Spleen (tissue), 11 donors: ENCODE measurements at regions not wholly inside any gene's neighbourhood (a gene's known extent, or its start where the extent isn't known, plus 50 kb on each side); places are given as distances from the start of the nearest gene placed in this dataset.

Experiments used
- DNase-seq: peaks from one replicate; pipeline ENCODE4 v3.0.0-alpha.2; 2020
- H3K27ac ChIP-seq, 8 donors: fragments of 200-600 bp; sonication (generic) in 7 of 8; 1 replicate in 4 of 8; 2 replicates in 4 of 8; pipeline versions ENCODE4 v1.5.0 to v1.8.0; 2016 to 2021; ENCODE audit warnings: inconsistent platforms in 4 of 8, mild to moderate bottlenecking in 4 of 8, moderate library complexity in 1 of 8
- H3K27me3 ChIP-seq, 7 donors: fragments of 200-600 bp; sonication (generic) in 6 of 7; replicated peaks in 1 of 7; 1 replicate in 4 of 7; 2 replicates in 3 of 7; pipeline versions ENCODE4 v1.5.0 to v1.8.0; 2016 to 2021; ENCODE audit warnings: inconsistent platforms in 3 of 7, mild to moderate bottlenecking in 1 of 7
- H3K36me3 ChIP-seq, 6 donors: fragments of 200-600 bp; sonication (generic) in 5 of 6; 1 replicate in 4 of 6; 2 replicates in 2 of 6; pipeline versions ENCODE4 v1.5.0 to v1.8.0; 2016 to 2021; ENCODE audit warnings: inconsistent platforms in 2 of 6
- H3K4me1 ChIP-seq, 6 donors: fragments of 200-600 bp; sonication (generic) in 5 of 6; 1 replicate in 3 of 6; 2 replicates in 3 of 6; pipeline versions ENCODE4 v1.5.0 to v1.8.0; 2016 to 2021; ENCODE audit warnings: inconsistent platforms in 3 of 6
- H3K4me3 ChIP-seq, 8 donors: fragments of 200-600 bp; sonication (generic) in 7 of 8; 1 replicate in 4 of 8; 2 replicates in 4 of 8; pipeline versions ENCODE4 v1.5.0 to v1.8.0; 2016 to 2021; ENCODE audit warnings: inconsistent platforms in 4 of 8, mild to moderate bottlenecking in 4 of 8, moderate library complexity in 2 of 8
- H3K9me3 ChIP-seq, 8 donors: fragments of 200-600 bp; sonication (generic) in 7 of 8; 1 replicate in 4 of 8; 2 replicates in 4 of 8; pipeline versions ENCODE4 v1.5.0 to v1.8.0; 2016 to 2021; ENCODE audit warnings: inconsistent platforms in 4 of 8
- CTCF ChIP-seq, 11 experiments: fragments of 200-600 bp in 7 of 11; fragments of 450-650 bp in 4 of 11; sonication (generic) in 4 of 11; IDR thresholded peaks in 8 of 11; conservative IDR thresholded peaks in 3 of 11; 1 replicate in 7 of 11; 2 replicates in 4 of 11; pipeline versions ENCODE4 v1.4.0 to v1.8.0; 2016 to 2021; ENCODE audit warnings: antibody characterized with exemption in 11 of 11, inconsistent platforms in 4 of 11, mild to moderate bottlenecking in 1 of 11
- POLR2A ChIP-seq, 3 donors: fragments of 450-650 bp; IDR thresholded peaks; one replicate each; pipeline ENCODE4 v1.5.1; 2017; ENCODE audit warnings: antibody characterized with exemption in 3 of 3, mild to moderate bottlenecking in 1 of 3
- POLR2AphosphoS5 ChIP-seq, 3 donors: sonication (generic); formaldehyde crosslinking; IDR thresholded peaks; one replicate each; pipeline ENCODE4 v1.5.1; 2017; ENCODE audit warnings: antibody characterized with exemption in 3 of 3
- WGBS, 5 donors: extraction: QIAGEN DNeasy Blood & Tissue Kit in 3 of 5; methylation state at CpG; one replicate each; pipeline versions ENCODE4 v1.1.5 to v1.1.7; 2013 to 2018; 5-methylcytosine and 5-hydroxymethylcytosine counted together
- intact Hi-C: fragments of 100-400 bp; cut with DNase I; formaldehyde crosslinking; loops from one replicate; pipeline ENCODE4 v1.15.0; 2023; ENCODE audit warnings: low total_unique reads
- donor health status: healthy with polysubstance abuse.
- donor health status: DM: no; HTN: no; CAD: no; lungs with moderate emphysema.
- donor health status: DM: no; HTN: no; CAD: no.
- donor health status: Bipolar disorder and iron deficiency.
- donor health status: healthy.
- donor health status: DM: no; HTN: no; CAD: no.
- donor health status: DM: yes; HTN: yes; CAD: no.

GRCh38 chr1:113269168-113269963, 120.9 kb upstream of the MAGI3 start:
- Histone ChIP-seq H3K27me3 (no peaks in the 10 kb centered on the region), H3K4me1 (no peaks in the 10 kb centered on the region), H3K4me3 (no peak overlapping the region), H3K36me3 (no peaks in the 10 kb centered on the region), H3K27ac (no peak overlapping the region), H3K9me3 (no peaks in the 10 kb centered on the region)
- intact Hi-C loops: no loop called here
- no peak for DNase-seq
- TF ChIP-seq CTCF (IDR thresholded peaks at IDR 0.05 in 8 of 11, conservative IDR thresholded peaks at IDR 0.05 in 3 of 11) (no peak), POLR2A (IDR thresholded peaks at IDR 0.05) (no peak), POLR2AphosphoS5 (IDR thresholded peaks at IDR 0.05) (no peak)
- 54 to 67% (median 62%) methylated on average over 6 of the region's 6 CpGs for WGBS, 5 donors

- Histone ChIP-seq H3K36me3 (no peaks in the 10 kb centered on the region), H3K9me3 (no peaks in the 10 kb centered on the region), H3K4me1 (no peaks in the 10 kb centered on the region), H3K4me3 (no peak overlapping the region), H3K27me3 (no peaks in the 10 kb centered on the region), H3K27ac (no peak overlapping the region)
- TF ChIP-seq POLR2AphosphoS5 (IDR thresholded peaks at IDR 0.05) (no peak), POLR2A (IDR thresholded peaks at IDR 0.05) (no peak), CTCF (IDR thresholded peaks at IDR 0.05 in 8 of 11, conservative IDR thresholded peaks at IDR 0.05 in 3 of 11) (no peak)
- DNase-seq: no peak
- intact Hi-C loops: no loop called here
- 83 to 93% (median 84%) methylated on average over 4 of the region's 4 CpGs for WGBS, 5 donors
Observed at GRCh38 chr1:113271039-113271438, 119.3 kb upstream of the MAGI3 start.

GRCh38 chr1:113275083-113275482, 115.2 kb upstream of the MAGI3 start:
- 45 to 65% (median 55%) methylated on average over 1 of the region's 1 CpG for WGBS, 5 donors
- Histone ChIP-seq H3K27ac (no peak overlapping the region), H3K27me3 (peaks cover 0 to 8% (median 0%) of the 10 kb centered on the region in 7 donors), H3K36me3 (no peaks in the 10 kb centered on the region), H3K9me3 (no peaks in the 10 kb centered on the region), H3K4me3 (no peak overlapping the region), H3K4me1 (no peaks in the 10 kb centered on the region)
- no peak for TF ChIP-seq CTCF (IDR thresholded peaks at IDR 0.05 in 8 of 11, conservative IDR thresholded peaks at IDR 0.05 in 3 of 11)
- TF ChIP-seq POLR2AphosphoS5 (IDR thresholded peaks at IDR 0.05): no peak
- TF ChIP-seq POLR2A (IDR thresholded peaks at IDR 0.05): no peak
- intact Hi-C loops: no loop called here
- no peak for DNase-seq

DNA sequence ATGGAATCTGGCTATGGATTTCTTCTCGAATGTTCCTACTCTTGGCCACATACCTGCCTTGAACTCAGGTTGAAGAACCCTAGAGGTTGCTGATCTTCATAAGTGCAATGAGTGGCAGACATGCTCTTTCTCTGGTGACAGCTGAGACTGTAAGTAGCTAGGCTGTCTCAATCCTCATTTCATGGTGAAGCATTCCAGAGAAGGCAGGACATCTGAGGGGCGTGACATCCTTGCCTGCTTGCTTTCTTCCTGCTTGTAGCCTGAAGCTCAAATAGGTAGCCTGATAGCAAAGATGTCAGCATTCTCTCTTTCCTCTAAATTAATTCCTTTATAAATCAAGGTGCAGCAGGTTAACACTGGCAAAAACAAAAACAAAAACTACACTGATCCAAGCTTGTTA, 114.6 kb upstream of the MAGI3 start:
- intact Hi-C loops: no loop called here
- Histone ChIP-seq H3K4me3 (no peak overlapping the region), H3K27me3 (peaks cover 0 to 8% (median 0%) of the 10 kb centered on the region in 7 donors), H3K9me3 (no peaks in the 10 kb centered on the region), H3K36me3 (no peaks in the 10 kb centered on the region), H3K27ac (no peak overlapping the region), H3K4me1 (no peaks in the 10 kb centered on the region)
- no peak for DNase-seq
- TF ChIP-seq POLR2A (IDR thresholded peaks at IDR 0.05) (no peak), CTCF (IDR thresholded peaks at IDR 0.05 in 8 of 11, conservative IDR thresholded peaks at IDR 0.05 in 3 of 11) (no peak), POLR2AphosphoS5 (IDR thresholded peaks at IDR 0.05) (no peak)
- 74 to 92% (median 80%) methylated on average over 2 of the region's 2 CpGs for WGBS, 5 donors
